H1 (cell line): ENCODE measurements at regions not wholly inside any gene's neighbourhood (a gene's known extent, or its start where the extent isn't known, plus 50 kb on each side); places are given as distances from the start of the nearest gene placed in this dataset.

ENCODE experiments used
- MAFK ChIP-seq: IDR thresholded peaks from 2 replicates; pipeline ENCODE4 v1.6.1; 2012; ENCODE audit warnings: low read depth, mild to moderate bottlenecking, improper control_type of control experiment, low read length
- POLR2A ChIP-seq, 2 experiments: IDR thresholded peaks; 1 replicate in 1 of 2; 2 replicates in 1 of 2; pipeline ENCODE4 v1.6.1; 2011; ENCODE audit warnings: low read depth in 2 of 2, low read length in 2 of 2, mild to moderate bottlenecking in 2 of 2; ENCODE audit errors: control extremely low read depth in 1 of 2
- POU5F1 ChIP-seq: IDR thresholded peaks from 2 replicates; pipeline ENCODE4 v1.6.1; 2011; ENCODE audit warnings: low read depth, mild to moderate bottlenecking, low read length, moderate library complexity
- RBBP5 ChIP-seq: IDR thresholded peaks from 2 replicates; pipeline ENCODE4 v1.7.1; 2012; ENCODE audit warnings: low read depth, mild to moderate bottlenecking, inconsistent platforms, low read length, moderate library complexity, borderline replicate concordance
- TF ChIP-seq, protein P1 (sequence below), 3 experiments: IDR thresholded peaks; 1 replicate in 2 of 3; 2 replicates in 1 of 3; pipeline versions ENCODE4 v1.5.1 to v1.6.1; 2011; ENCODE audit warnings: low read length in 3 of 3, mild to moderate bottlenecking in 3 of 3, inconsistent platforms in 2 of 3, low read depth in 1 of 3, moderate library complexity in 1 of 3; ENCODE audit not compliant: insufficient read depth in 1 of 3; ENCODE audit errors: control extremely low read depth in 1 of 3

DNA sequence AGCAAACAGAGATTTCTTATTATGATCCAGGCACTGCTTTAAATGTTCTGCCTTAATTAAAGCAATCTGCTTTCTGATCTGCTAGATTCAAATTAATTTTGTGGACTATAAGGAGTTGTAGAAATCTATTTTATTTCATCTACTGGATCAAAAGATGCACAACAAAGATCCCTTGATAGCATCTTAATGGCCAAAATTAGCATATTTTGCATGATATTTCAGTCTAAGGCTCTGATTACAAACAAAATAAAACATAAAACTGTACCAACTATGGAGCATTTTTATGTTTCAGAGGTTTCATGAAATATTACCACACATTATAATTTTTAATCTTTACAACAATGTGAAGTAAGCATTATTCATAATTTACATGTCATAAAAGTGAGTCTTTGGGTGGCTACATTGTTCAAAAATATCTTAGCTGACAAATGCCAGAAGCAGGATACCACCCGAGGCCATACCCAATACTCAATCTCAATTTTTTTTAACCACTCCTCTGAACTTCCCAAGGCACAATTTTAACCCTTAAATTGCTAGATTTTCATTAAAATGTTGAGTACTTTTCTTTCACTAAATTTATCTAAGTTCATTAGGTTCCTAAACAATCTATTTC lies 929.5 kb downstream of the KCNA4 start:
- TF ChIP-seq, protein P1, sequence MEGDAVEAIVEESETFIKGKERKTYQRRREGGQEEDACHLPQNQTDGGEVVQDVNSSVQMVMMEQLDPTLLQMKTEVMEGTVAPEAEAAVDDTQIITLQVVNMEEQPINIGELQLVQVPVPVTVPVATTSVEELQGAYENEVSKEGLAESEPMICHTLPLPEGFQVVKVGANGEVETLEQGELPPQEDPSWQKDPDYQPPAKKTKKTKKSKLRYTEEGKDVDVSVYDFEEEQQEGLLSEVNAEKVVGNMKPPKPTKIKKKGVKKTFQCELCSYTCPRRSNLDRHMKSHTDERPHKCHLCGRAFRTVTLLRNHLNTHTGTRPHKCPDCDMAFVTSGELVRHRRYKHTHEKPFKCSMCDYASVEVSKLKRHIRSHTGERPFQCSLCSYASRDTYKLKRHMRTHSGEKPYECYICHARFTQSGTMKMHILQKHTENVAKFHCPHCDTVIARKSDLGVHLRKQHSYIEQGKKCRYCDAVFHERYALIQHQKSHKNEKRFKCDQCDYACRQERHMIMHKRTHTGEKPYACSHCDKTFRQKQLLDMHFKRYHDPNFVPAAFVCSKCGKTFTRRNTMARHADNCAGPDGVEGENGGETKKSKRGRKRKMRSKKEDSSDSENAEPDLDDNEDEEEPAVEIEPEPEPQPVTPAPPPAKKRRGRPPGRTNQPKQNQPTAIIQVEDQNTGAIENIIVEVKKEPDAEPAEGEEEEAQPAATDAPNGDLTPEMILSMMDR (IDR thresholded peaks at IDR 0.05; ENCODE audit: control extremely low read depth in 1 of 3, insufficient read depth in 1 of 3, low read depth in 1 of 3, low read length in 3 of 3): no peak
- TF ChIP-seq POLR2A (IDR thresholded peaks at IDR 0.05; ENCODE audit: control extremely low read depth in 1 of 2, low read depth in 2 of 2, low read length in 2 of 2) (no peak), MAFK (no peak), POU5F1 (no peak), RBBP5 (no peak)
